ENCODE measurements at regions not wholly inside any gene's neighbourhood (a gene's known extent, or its start where the extent isn't known, plus 50 kb on each side); places are given as distances from the start of the nearest gene placed in this dataset.

DNA sequence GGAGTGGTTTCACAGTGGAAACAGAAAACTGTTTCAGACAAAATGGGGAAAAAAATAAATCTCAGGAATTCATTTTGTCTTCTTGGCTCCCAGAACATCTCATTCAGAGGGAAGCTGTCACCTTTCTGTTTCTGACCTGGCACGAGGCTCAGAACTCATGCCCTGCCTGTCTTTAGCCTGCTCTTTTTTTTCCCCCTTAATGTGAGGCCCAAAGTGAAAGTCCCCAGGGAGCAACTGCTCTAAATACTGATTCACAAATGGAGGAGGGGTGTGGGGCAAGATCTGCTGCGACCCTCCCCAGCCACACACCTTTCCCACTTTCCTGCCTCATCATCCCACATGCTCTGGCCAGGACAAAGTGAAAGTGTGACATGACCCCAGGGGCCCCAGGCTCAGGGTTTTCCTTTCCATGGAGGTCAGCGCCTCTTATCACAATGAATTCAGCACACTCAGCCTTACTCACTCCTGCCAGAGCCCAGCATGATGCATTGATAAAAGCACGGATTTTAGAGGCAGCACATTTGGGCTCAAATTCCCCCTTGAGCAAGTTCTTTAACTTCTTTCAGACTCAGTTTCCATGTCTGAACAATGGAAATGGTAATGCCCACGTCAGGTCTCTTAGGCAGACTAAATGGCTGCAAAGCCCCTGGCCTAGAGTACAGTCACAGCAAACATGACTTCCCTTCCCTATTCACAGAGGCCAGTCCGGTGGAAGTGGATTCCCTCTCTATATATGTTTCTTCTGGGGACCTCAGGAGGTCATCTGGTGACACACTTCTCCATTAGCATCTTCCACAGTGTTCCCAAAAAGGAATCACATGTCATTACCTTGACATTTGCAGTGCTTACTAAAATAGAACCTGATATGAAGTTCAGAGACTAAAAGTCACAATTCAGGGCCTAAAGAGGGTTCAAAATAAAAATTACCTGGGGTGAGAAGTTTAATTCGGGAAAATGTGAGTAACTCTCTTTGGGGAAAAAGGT is 55.3 kb upstream of the TMEM163 start:
- no TSS peak for BruUV-seq (replicated peaks)
- Mint-ChIP-seq H3K4me1 (ENCODE audit: low read depth, unreplicated experiment) (peaks cover 23% of the 10 kb centered on the region), H3K27ac (ENCODE audit: unreplicated experiment) (peak overlapping the region; percentile 8), H3K4me3 (ENCODE audit: low read depth, unreplicated experiment) (no peak overlapping the region), H3K36me3 (ENCODE audit: insufficient read depth, unreplicated experiment) (no peaks in the 10 kb centered on the region), H3K27me3 (ENCODE audit: unreplicated experiment) (no peaks in the 10 kb centered on the region), H3K9me3 (ENCODE audit: low read depth, unreplicated experiment) (no peaks in the 10 kb centered on the region)
- CTCF ChIA-PET = no interaction called here
- intact Hi-C loops (cut with micrococcal nuclease; ENCODE audit: unreplicated experiment) = no loop called here
- no peak for DNase-seq
- TF ChIP-seq, protein P1, sequence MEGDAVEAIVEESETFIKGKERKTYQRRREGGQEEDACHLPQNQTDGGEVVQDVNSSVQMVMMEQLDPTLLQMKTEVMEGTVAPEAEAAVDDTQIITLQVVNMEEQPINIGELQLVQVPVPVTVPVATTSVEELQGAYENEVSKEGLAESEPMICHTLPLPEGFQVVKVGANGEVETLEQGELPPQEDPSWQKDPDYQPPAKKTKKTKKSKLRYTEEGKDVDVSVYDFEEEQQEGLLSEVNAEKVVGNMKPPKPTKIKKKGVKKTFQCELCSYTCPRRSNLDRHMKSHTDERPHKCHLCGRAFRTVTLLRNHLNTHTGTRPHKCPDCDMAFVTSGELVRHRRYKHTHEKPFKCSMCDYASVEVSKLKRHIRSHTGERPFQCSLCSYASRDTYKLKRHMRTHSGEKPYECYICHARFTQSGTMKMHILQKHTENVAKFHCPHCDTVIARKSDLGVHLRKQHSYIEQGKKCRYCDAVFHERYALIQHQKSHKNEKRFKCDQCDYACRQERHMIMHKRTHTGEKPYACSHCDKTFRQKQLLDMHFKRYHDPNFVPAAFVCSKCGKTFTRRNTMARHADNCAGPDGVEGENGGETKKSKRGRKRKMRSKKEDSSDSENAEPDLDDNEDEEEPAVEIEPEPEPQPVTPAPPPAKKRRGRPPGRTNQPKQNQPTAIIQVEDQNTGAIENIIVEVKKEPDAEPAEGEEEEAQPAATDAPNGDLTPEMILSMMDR (IDR thresholded peaks at IDR 0.05; ENCODE audit: unreplicated experiment) = no peak

GRCh38 chr2:134774786-134775641 is 56.2 kb upstream of the TMEM163 start:
- BruUV-seq (replicated peaks) = no TSS peak
- intact Hi-C loops (cut with micrococcal nuclease; ENCODE audit: unreplicated experiment) = loop anchor here (5.0 kb wide), 3 partner anchors 62 to 308 kb away; partner anchors contain the start of gene ACMSD
- H3K4me1 Mint-ChIP-seq (ENCODE audit: low read depth, unreplicated experiment) = peaks cover 23% of the 10 kb centered on the region
- H3K9me3 Mint-ChIP-seq (ENCODE audit: low read depth, unreplicated experiment) = no peaks in the 10 kb centered on the region
- peak overlapping the region; percentile 33 for H3K27ac Mint-ChIP-seq (ENCODE audit: unreplicated experiment)
- H3K4me3 Mint-ChIP-seq (ENCODE audit: low read depth, unreplicated experiment) = no peak overlapping the region
- H3K27me3 Mint-ChIP-seq (ENCODE audit: unreplicated experiment) = no peaks in the 10 kb centered on the region
- CTCF ChIA-PET = interaction anchor here (1.0 kb wide), 1 partner anchor 8 kb away, joined by 3 read pairs; no protein-coding TSS in a partner anchor
- peak; percentile 35 for DNase-seq
- TF ChIP-seq, protein P1 (IDR thresholded peaks at IDR 0.05; ENCODE audit: unreplicated experiment) = no peak
- no peaks in the 10 kb centered on the region for H3K36me3 Mint-ChIP-seq (ENCODE audit: insufficient read depth, unreplicated experiment)

- H3K27me3 Mint-ChIP-seq (ENCODE audit: unreplicated experiment) = no peaks in the 10 kb centered on the region
- H3K36me3 Mint-ChIP-seq (ENCODE audit: insufficient read depth, unreplicated experiment) = no peaks in the 10 kb centered on the region
- intact Hi-C loops (cut with micrococcal nuclease; ENCODE audit: unreplicated experiment) = loop anchor here (5.0 kb wide), 3 partner anchors 60 to 310 kb away; partner anchors contain the start of gene ACMSD
- no peak for DNase-seq
- H3K4me1 Mint-ChIP-seq (ENCODE audit: low read depth, unreplicated experiment) = peaks cover 23% of the 10 kb centered on the region
- H3K4me3 Mint-ChIP-seq (ENCODE audit: low read depth, unreplicated experiment) = no peak overlapping the region
- H3K27ac Mint-ChIP-seq (ENCODE audit: unreplicated experiment) = no peak overlapping the region
- TF ChIP-seq, protein P1 (IDR thresholded peaks at IDR 0.05; ENCODE audit: unreplicated experiment) = no peak
- BruUV-seq (replicated peaks) = no TSS peak
- H3K9me3 Mint-ChIP-seq (ENCODE audit: low read depth, unreplicated experiment) = no peaks in the 10 kb centered on the region
- CTCF ChIA-PET = interaction anchor here (0.6 kb wide), 1 partner anchor 801 kb away, joined by 5 read pairs; no protein-coding TSS in a partner anchor
Measured at GRCh38 chr2:134776836-134777235, 58.0 kb upstream of the TMEM163 start.

DNA sequence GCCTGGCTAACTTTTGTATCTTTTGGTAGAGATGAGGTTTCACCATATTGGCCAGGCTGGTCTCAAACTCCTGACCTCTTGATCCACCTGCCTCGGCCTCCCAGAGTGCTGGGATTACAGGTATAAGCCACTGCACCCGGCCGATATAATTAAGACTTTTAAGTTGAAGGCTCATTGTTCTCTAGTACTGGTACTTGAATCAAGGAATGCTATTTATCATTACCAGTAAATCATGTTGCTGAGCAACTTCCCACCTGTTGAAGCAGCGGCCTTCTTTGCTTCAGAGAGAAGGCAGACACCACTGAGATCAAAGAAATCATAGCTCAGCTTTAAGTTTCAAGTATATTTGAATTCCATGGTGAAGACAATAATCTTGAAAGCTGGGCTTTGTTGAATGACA is 58.8 kb upstream of the TMEM163 start:
- intact Hi-C loops (cut with micrococcal nuclease; ENCODE audit: unreplicated experiment) = loop anchor here (5.0 kb wide), 3 partner anchors 60 to 310 kb away; partner anchors contain the start of gene ACMSD
- H3K4me3 Mint-ChIP-seq (ENCODE audit: low read depth, unreplicated experiment) = no peak overlapping the region
- TF ChIP-seq, protein P1 (IDR thresholded peaks at IDR 0.05; ENCODE audit: unreplicated experiment) = no peak
- H3K4me1 Mint-ChIP-seq (ENCODE audit: low read depth, unreplicated experiment) = peaks cover 23% of the 10 kb centered on the region
- no peak overlapping the region for H3K27ac Mint-ChIP-seq (ENCODE audit: unreplicated experiment)
- no peaks in the 10 kb centered on the region for H3K9me3 Mint-ChIP-seq (ENCODE audit: low read depth, unreplicated experiment)
- DNase-seq = no peak
- H3K27me3 Mint-ChIP-seq (ENCODE audit: unreplicated experiment) = no peaks in the 10 kb centered on the region
- BruUV-seq (replicated peaks) = no TSS peak
- CTCF ChIA-PET = interaction anchor here (0.6 to 0.7 kb wide), 4 partner anchors 77 to 813 kb away, joined by 3 to 9 read pairs (median 6); no protein-coding TSS in a partner anchor
- no peaks in the 10 kb centered on the region for H3K36me3 Mint-ChIP-seq (ENCODE audit: insufficient read depth, unreplicated experiment)

Data from Calu3 (cell line).